ENCODE measurements at regions not wholly inside any gene's neighbourhood (a gene's known extent, or its start where the extent isn't known, plus 50 kb on each side); places are given as distances from the start of the nearest gene placed in this dataset.

GRCh38 chr10:130761032-130761575 lies 550.4 kb downstream of the TCERG1L start:
- no peak for TF ChIP-seq EZH2phosphoT487 (IDR thresholded peaks at IDR 0.05; ENCODE audit: borderline replicate concordance, low read depth, low read length)
- TF ChIP-seq, protein P1, sequence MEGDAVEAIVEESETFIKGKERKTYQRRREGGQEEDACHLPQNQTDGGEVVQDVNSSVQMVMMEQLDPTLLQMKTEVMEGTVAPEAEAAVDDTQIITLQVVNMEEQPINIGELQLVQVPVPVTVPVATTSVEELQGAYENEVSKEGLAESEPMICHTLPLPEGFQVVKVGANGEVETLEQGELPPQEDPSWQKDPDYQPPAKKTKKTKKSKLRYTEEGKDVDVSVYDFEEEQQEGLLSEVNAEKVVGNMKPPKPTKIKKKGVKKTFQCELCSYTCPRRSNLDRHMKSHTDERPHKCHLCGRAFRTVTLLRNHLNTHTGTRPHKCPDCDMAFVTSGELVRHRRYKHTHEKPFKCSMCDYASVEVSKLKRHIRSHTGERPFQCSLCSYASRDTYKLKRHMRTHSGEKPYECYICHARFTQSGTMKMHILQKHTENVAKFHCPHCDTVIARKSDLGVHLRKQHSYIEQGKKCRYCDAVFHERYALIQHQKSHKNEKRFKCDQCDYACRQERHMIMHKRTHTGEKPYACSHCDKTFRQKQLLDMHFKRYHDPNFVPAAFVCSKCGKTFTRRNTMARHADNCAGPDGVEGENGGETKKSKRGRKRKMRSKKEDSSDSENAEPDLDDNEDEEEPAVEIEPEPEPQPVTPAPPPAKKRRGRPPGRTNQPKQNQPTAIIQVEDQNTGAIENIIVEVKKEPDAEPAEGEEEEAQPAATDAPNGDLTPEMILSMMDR (conservative IDR thresholded peaks at IDR 0.05; ENCODE audit: low read length), result no peak
